Body of pancreas (tissue), 4 donors: ENCODE measurements at regions not wholly inside any gene's neighbourhood (a gene's known extent, or its start where the extent isn't known, plus 50 kb on each side); places are given as distances from the start of the nearest gene placed in this dataset.
A peak's percentile ranks its signal among the peaks of the same experiment; 100 is the strongest.

Experiments used
- CTCF ChIP-seq, 7 experiments: fragments of 450-650 bp in 4 of 7; fragments of 200-600 bp in 3 of 7; sonication (generic) in 3 of 7; IDR thresholded peaks; one replicate each; pipeline ENCODE4 v1.5.1; 2016 to 2019; ENCODE audit warnings: antibody characterized with exemption in 7 of 7
- POLR2A ChIP-seq, 3 donors: fragments of 450-650 bp; IDR thresholded peaks; one replicate each; pipeline ENCODE4 v1.6.1; 2016; ENCODE audit warnings: antibody characterized with exemption in 3 of 3, mild to moderate bottlenecking in 2 of 3

DNA sequence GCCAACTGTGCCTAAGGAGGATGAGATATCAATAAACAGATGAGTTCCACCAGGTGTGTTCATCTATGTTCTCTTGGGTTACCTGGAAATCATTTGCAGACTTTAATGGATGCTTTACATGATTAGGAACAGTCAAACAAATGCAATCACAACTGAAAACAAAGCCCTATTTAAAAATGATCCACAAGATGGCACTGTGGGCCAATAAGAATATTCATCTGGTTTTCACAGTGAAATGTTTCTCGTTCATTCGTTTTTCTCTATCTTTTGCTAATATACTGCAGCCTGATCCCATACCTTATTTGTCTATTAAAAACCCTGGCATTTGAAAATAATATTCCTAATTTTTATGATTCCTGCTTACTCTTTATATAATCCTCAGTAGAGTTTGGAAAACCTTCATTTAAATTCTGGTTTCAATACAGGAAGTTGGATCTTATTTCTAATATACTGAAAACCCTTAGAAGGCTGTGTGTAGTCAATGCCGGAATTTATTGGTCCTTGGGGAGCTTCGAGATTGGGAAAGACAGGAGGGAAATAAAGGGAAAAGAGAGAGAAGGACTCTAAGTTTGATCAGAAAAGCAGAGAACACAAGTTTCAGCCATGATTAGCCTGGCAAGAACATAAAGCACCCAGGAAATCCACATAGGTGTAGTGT is 63.8 kb upstream of the TAPT1 start:
- peak; percentile 28 to 71 (median 68) for TF ChIP-seq CTCF (IDR thresholded peaks at IDR 0.05)
- TF ChIP-seq POLR2A (IDR thresholded peaks at IDR 0.05), result no peak
